ENCODE measurements at regions not wholly inside any gene's neighbourhood (a gene's known extent, or its start where the extent isn't known, plus 50 kb on each side); places are given as distances from the start of the nearest gene placed in this dataset.

DNA sequence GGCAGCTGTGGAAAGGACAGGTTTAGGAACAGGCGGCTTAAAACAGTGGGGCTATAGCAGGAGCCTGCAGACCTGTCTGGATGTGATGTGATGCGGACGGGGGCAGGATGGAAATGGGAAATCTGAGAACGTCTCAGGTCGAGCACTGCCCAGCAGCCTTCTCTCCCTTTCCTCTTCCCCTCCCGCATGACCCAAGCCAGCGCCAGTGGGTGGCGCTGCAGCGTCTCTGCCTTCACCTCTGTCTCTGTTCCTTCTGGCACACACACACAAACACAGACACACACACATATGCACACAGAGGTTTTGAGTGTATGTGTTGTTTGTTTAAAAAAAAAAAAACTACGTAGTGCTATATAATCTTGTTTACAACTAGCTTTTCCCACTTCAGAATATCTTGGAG lies 82.0 kb upstream of the SLC66A3 start:
- Mint-ChIP-seq H3K4me1 (ENCODE audit: low read depth) (no peaks in the 10 kb centered on the region), H3K27me3 (peaks cover 22% of the 10 kb centered on the region), H3K4me3 (no peak overlapping the region), H3K9me3 (no peaks in the 10 kb centered on the region), H3K27ac (no peak overlapping the region), H3K36me3 (ENCODE audit: low read depth) (no peaks in the 10 kb centered on the region)
- ChIA-PET POLR2A (no interaction called here), CTCF (interaction anchor here (1.2 to 2.3 kb wide), 3 partner anchors 51 to 237 kb away, joined by 3 to 11 read pairs (median 6); a partner anchor contains a TSS)
- DNase-seq (peak; percentile 52), ATAC-seq (peak; percentile 34)
- intact Hi-C loops (cut with micrococcal nuclease) = no loop called here
- TF ChIP-seq, protein P1, sequence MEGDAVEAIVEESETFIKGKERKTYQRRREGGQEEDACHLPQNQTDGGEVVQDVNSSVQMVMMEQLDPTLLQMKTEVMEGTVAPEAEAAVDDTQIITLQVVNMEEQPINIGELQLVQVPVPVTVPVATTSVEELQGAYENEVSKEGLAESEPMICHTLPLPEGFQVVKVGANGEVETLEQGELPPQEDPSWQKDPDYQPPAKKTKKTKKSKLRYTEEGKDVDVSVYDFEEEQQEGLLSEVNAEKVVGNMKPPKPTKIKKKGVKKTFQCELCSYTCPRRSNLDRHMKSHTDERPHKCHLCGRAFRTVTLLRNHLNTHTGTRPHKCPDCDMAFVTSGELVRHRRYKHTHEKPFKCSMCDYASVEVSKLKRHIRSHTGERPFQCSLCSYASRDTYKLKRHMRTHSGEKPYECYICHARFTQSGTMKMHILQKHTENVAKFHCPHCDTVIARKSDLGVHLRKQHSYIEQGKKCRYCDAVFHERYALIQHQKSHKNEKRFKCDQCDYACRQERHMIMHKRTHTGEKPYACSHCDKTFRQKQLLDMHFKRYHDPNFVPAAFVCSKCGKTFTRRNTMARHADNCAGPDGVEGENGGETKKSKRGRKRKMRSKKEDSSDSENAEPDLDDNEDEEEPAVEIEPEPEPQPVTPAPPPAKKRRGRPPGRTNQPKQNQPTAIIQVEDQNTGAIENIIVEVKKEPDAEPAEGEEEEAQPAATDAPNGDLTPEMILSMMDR (IDR thresholded peaks at IDR 0.05) = no peak

DNA sequence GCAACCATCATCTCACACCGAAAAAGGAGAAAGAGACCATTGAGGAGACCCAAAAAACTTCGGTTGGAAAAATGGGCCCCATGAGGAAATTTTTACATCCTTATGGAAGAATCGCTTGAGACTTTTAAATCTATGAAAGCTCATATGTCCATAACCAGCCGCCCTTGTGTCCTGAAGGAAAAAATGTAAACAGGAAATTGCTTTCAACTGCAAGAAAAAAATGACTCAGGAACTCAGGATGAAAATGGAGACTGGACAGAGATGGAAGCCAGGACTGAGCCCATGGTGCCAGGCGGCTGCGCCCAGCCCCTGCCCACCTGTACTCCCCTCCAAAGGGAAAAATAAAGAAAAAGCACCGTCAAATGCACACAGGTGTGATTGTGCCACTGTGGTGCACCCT lies 81.5 kb upstream of the SLC66A3 start:
- DNase-seq = no peak
- Mint-ChIP-seq H3K4me1 (ENCODE audit: low read depth) (no peaks in the 10 kb centered on the region), H3K9me3 (no peaks in the 10 kb centered on the region), H3K27ac (no peak overlapping the region), H3K36me3 (ENCODE audit: low read depth) (no peaks in the 10 kb centered on the region), H3K4me3 (no peak overlapping the region), H3K27me3 (peaks cover 24% of the 10 kb centered on the region)
- CTCF ChIA-PET = interaction anchor here (1.2 kb wide), 1 partner anchor 59 kb away, joined by 3 read pairs; a partner anchor contains a TSS
- TF ChIP-seq, protein P1 (IDR thresholded peaks at IDR 0.05) = no peak
- ATAC-seq = no peak
- POLR2A ChIA-PET = no interaction called here
- intact Hi-C loops (cut with micrococcal nuclease) = no loop called here

DNA sequence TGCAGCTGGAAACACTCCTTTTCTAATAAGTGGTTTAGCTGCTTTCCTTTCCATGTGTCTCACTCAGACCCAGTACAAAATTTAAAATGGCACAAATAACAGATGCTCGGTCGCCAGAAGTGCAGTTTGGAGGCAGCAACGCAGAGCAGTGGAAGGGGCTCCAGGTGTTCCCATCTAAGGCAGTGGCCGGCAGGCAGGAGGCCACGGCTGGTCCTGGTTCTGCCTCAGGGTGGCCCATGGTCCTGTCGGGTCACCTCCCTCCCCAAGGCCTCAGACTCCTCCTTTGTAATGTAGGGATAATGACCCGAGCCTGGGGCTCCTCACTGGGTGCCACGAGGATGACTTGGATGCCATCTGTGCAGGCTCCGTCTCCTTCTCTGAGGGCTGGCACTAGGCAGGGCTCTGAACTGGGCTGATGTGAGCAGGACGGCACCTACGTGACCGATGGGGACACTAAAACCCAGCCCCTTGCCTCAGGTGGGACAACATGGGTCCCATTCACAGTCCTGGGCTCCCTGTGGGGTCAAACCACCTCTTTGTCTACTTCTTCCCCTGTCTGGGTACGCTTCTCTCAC lies 80.9 kb upstream of the SLC66A3 start:
- Mint-ChIP-seq H3K27me3 (peaks cover 26% of the 10 kb centered on the region), H3K27ac (no peak overlapping the region), H3K9me3 (no peaks in the 10 kb centered on the region), H3K36me3 (ENCODE audit: low read depth) (no peaks in the 10 kb centered on the region), H3K4me1 (ENCODE audit: low read depth) (no peaks in the 10 kb centered on the region), H3K4me3 (no peak overlapping the region)
- POLR2A ChIA-PET = no interaction called here
- no peak for ATAC-seq
- intact Hi-C loops (cut with micrococcal nuclease) = no loop called here
- DNase-seq = no peak
- TF ChIP-seq, protein P1 (IDR thresholded peaks at IDR 0.05) = no peak
- CTCF ChIA-PET = no interaction called here

DNA sequence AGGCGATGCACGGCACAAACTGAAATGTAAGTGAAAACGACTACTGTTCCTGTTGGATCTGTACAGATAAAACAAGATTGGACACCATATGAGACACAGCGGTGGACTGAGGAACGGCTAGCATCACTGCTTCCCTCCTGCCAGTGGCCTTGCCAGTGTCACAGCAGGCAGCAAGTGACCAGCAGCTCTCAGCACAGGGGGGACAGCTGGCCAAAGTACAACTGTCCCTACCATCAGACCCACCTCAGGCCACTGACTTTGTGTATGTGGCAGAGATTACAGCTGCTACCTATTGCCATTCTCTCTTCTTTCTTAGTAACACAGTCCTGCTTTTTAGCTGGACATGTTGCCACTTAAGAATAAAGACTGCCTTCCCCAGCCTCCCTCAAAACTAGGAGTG lies 80.0 kb upstream of the SLC66A3 start:
- Mint-ChIP-seq H3K9me3 (no peaks in the 10 kb centered on the region), H3K4me3 (no peak overlapping the region), H3K4me1 (ENCODE audit: low read depth) (no peaks in the 10 kb centered on the region), H3K27ac (no peak overlapping the region), H3K27me3 (peaks cover 26% of the 10 kb centered on the region), H3K36me3 (ENCODE audit: low read depth) (no peaks in the 10 kb centered on the region)
- intact Hi-C loops (cut with micrococcal nuclease) = no loop called here
- DNase-seq = no peak
- ChIA-PET CTCF (no interaction called here), POLR2A (no interaction called here)
- TF ChIP-seq, protein P1 (IDR thresholded peaks at IDR 0.05) = no peak
- ATAC-seq = no peak

DNA sequence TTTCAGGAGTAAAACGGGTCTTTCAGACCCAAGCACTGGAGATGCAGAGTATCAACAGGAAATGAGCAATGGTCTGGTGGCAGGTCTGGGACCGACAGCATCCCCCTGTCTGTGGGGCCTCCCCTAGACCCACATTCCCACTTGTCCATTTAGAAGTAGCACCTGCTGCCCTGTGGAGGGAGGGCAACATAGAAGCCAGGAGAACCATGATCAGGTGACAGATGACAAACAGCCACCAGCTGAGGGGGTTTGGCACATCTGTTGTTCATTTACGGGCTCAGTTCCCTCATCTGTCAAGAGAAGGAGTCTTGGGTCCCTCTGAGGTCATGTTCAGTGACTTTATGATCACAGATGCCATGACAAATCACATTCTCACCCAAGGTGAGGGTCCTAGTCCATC lies 77.9 kb upstream of the SLC66A3 start:
- Mint-ChIP-seq H3K27ac (no peak overlapping the region), H3K36me3 (ENCODE audit: low read depth) (no peaks in the 10 kb centered on the region), H3K4me3 (no peak overlapping the region), H3K27me3 (peaks cover 19% of the 10 kb centered on the region), H3K4me1 (ENCODE audit: low read depth) (no peaks in the 10 kb centered on the region), H3K9me3 (no peaks in the 10 kb centered on the region)
- ChIA-PET CTCF (no interaction called here), POLR2A (no interaction called here)
- ATAC-seq (no peak), DNase-seq (no peak)
- TF ChIP-seq, protein P1 (IDR thresholded peaks at IDR 0.05) = no peak
- intact Hi-C loops (cut with micrococcal nuclease) = no loop called here

All from activated CD8-positive, alpha-beta T cell treated with anti-CD3 and anti-CD28 coated beads for 36 hours (primary cell).